GM12865 (cell line): ENCODE measurements at regions not wholly inside any gene's neighbourhood (a gene's known extent, or its start where the extent isn't known, plus 50 kb on each side); places are given as distances from the start of the nearest gene placed in this dataset.

Experiments used
- DNase-seq: peaks from one replicate; pipeline ENCODE4 v3.0.0; 2010; ENCODE audit warnings: low read depth
- H3K4me3 ChIP-seq: 2 replicates; pipeline ENCODE4 v1.5.1; 2011; ENCODE audit warnings: mild to moderate bottlenecking, low read depth, low read length, control low read depth
- CTCF ChIP-seq: IDR thresholded peaks from 2 replicates; pipeline ENCODE4 v1.5.1; 2011; ENCODE audit warnings: low read length, control low read depth, low read depth, inconsistent platforms; ENCODE audit not compliant: insufficient read depth; ENCODE audit errors: missing control alignments

GRCh38 chr4:1464581-1465171 lies 58.4 kb upstream of the NKX1-1 start:
- DNase-seq: no peak
- no peak overlapping the region for H3K4me3 ChIP-seq
- no peak for TF ChIP-seq CTCF

- no peak overlapping the region for H3K4me3 ChIP-seq
- no peak for TF ChIP-seq CTCF
- no peak for DNase-seq
Measured at GRCh38 chr4:1463927-1464540, 57.8 kb upstream of the NKX1-1 start.

- TF ChIP-seq CTCF: no peak
- no peak overlapping the region for H3K4me3 ChIP-seq
- DNase-seq: no peak
Measured at GRCh38 chr4:1463088-1463926, 57.1 kb upstream of the NKX1-1 start.

GRCh38 chr4:1462768-1463075 lies 56.5 kb upstream of the NKX1-1 start:
- DNase-seq: no peak
- H3K4me3 ChIP-seq: no peak overlapping the region
- TF ChIP-seq CTCF: no peak

GRCh38 chr4:1462009-1462767 lies 55.9 kb upstream of the NKX1-1 start:
- no peak for TF ChIP-seq CTCF
- no peak for DNase-seq

GRCh38 chr4:1460967-1461868 lies 55.0 kb upstream of the NKX1-1 start:
- no peak overlapping the region for H3K4me3 ChIP-seq
- no peak for DNase-seq
- TF ChIP-seq CTCF: no peak

More at GRCh38 chr4:1462009-1462767, 55.9 kb upstream of the NKX1-1 start:
- no peak overlapping the region for H3K4me3 ChIP-seq
